Small intestine (tissue), 7 donors: ENCODE measurements at regions not wholly inside any gene's neighbourhood (a gene's known extent, or its start where the extent isn't known, plus 50 kb on each side); places are given as distances from the start of the nearest gene placed in this dataset.

Source experiments
- DNase-seq, 2 donors: peaks; one replicate each; pipeline versions ENCODE4 v3.0.0 to v3.0.0-alpha.2; 2013
- FAIRE-seq: peaks from 2 replicates; lab custom pipeline; 2012; peaks lifted over from hg19 to GRCh38; lab: Jason Lieb, UNC
- H3K27ac ChIP-seq, 3 donors: one replicate each; pipeline ENCODE4 v1.5.1; 2013; ENCODE audit warnings: low read length in 2 of 3, mild to moderate bottlenecking in 2 of 3, control low read depth in 1 of 3, inconsistent platforms in 1 of 3, low read depth in 1 of 3, moderate library complexity in 1 of 3
- H3K27me3 ChIP-seq, 3 donors: one replicate each; pipeline ENCODE4 v1.6.1; 2013; ENCODE audit warnings: low read length in 3 of 3, inconsistent platforms in 1 of 3; ENCODE audit not compliant: control insufficient read depth in 3 of 3, insufficient read depth in 3 of 3
- H3K36me3 ChIP-seq, 3 donors: one replicate each; pipeline ENCODE4 v1.6.1; 2013; ENCODE audit warnings: low read length in 3 of 3, inconsistent platforms in 1 of 3, low read depth in 1 of 3, mild to moderate bottlenecking in 1 of 3, moderate library complexity in 1 of 3; ENCODE audit not compliant: control insufficient read depth in 3 of 3, insufficient read depth in 2 of 3
- H3K4me1 ChIP-seq, 3 donors: one replicate each; pipeline ENCODE4 v1.6.1; 2013; ENCODE audit warnings: low read length in 2 of 3, inconsistent platforms in 1 of 3, low read depth in 1 of 3, mild to moderate bottlenecking in 1 of 3, moderate library complexity in 1 of 3; ENCODE audit not compliant: control insufficient read depth in 3 of 3, insufficient read depth in 2 of 3
- H3K4me3 ChIP-seq, 3 donors: one replicate each; pipeline ENCODE4 v1.5.1; 2013; ENCODE audit warnings: low read length in 3 of 3, control low read depth in 1 of 3, inconsistent platforms in 1 of 3, low read depth in 1 of 3, mild to moderate bottlenecking in 1 of 3, moderate library complexity in 1 of 3
- H3K9me3 ChIP-seq, 2 donors: one replicate each; pipeline ENCODE4 v1.6.1; 2013; ENCODE audit warnings: low read depth in 1 of 2, low read length in 1 of 2; ENCODE audit not compliant: control insufficient read depth in 2 of 2, insufficient read depth in 1 of 2
- WGBS, 3 donors: extraction: QIAGEN DNeasy Blood & Tissue Kit; methylation state at CpG; one replicate each; pipeline ENCODE4 v1.1.7; 2013; 5-methylcytosine and 5-hydroxymethylcytosine counted together
- donor health status: healthy with polysubstance abuse.
- donor health status: control.
- donor health status: control.
- donor health status: Bipolar disorder and iron deficiency.
- donor health status: healthy.

DNA sequence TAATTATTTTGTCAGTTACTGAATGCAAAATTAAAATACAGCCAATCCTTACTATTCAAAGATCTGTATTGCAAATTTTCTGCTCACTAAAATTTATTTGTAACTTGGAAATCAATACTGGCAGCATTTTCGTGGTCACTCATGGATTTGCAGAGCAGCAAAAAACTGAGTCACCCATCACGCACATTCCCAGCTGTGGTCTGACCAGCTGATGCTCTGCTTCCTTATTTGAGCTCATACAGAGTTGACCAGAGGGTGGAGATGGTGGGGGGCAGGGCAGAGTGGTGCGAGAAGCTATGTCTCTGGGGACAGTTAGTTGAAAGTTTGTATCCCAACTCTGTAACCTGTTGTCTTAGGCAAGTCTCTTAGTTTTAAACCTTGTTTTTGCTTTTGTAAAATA lies 214.8 kb downstream of the SPCS3 start:
- FAIRE-seq (no peak), DNase-seq (no peak)
- WGBS, 3 donors = 60 to 64% (median 60%) methylated on average over 3 of the region's 3 CpGs
- no peaks in the 10 kb centered on the region for H3K9me3 ChIP-seq
- no peaks in the 10 kb centered on the region for H3K36me3 ChIP-seq
- no peaks in the 10 kb centered on the region for H3K27me3 ChIP-seq
- H3K27ac ChIP-seq = no peak overlapping the region
- no peaks in the 10 kb centered on the region for H3K4me1 ChIP-seq
- H3K4me3 ChIP-seq = no peak overlapping the region

DNA sequence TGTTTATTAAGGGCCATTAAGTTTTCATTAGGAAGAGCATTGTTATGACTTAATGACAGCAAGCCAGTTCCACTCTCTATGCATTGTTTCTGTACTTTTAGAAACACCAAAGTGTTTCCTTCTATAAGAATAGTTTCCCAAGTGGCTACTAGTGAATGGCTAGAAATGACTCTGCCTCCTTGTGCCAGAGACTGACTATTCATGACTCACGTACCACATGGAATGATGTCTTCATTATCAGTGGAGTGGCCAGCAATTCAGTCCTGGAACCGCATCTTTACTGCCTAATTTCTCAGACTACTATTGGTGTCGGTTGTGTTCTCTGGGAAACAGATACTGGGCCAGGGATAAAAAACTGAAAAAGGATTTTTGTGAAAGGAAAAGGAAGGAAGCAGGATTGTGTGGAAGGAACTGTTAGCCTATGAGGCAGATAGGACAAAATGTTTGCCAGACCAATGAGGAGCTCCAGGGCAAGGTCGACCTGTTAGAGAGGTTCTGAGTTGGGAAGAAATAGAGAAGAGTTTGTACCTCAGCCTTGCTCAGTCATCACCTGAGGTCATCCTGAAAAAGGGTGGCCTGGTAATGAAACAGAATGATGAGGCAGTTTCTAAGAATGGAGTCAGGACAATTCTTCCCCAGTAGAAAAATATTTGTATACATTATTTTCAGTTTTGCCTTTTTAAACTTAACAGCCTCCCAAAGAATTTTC lies 218.6 kb downstream of the SPCS3 start:
- H3K27ac ChIP-seq = no peak overlapping the region
- no peaks in the 10 kb centered on the region for H3K27me3 ChIP-seq
- no peak for FAIRE-seq
- no peaks in the 10 kb centered on the region for H3K9me3 ChIP-seq
- no peak overlapping the region for H3K4me3 ChIP-seq
- no peaks in the 10 kb centered on the region for H3K4me1 ChIP-seq
- DNase-seq = no peak
- 59 to 72% (median 61%) methylated on average over 4 of the region's 4 CpGs for WGBS, 3 donors
- no peaks in the 10 kb centered on the region for H3K36me3 ChIP-seq

DNA sequence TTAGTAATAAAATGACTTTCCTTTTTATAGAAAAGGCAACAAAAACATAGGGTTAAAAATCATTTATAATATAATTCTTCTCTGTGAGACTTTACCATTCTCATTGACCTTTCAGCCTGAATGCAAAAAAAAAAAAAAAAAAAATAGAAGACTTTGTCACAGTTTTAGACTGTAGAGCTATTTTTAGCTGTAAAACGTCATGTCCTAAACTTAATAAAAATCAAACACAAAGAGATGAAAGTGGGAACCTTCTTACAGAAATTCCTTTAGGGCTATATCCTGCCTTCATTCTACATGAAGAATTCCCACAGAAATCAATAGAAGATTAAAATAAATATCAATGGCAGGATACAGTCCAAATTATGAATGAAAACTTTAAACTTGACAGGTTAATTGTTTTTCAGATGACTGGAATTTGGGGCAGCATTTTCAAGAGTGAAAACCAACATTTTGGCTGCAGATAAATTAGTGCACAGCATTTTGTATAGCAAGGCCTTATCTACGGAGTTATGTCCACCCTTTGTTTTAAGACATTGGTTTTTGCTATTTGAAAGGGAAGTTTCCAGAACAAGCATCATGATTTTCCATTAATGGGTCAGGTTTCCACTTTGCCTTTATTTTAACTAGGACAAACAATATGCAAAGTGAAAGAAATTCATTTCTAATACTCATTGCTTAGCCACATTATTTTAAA lies 219.5 kb downstream of the SPCS3 start:
- no peaks in the 10 kb centered on the region for H3K27me3 ChIP-seq
- 43 to 52% (median 47%) methylated on average over 2 of the region's 2 CpGs for WGBS, 3 donors
- FAIRE-seq (no peak), DNase-seq (no peak)
- no peaks in the 10 kb centered on the region for H3K9me3 ChIP-seq
- no peak overlapping the region for H3K4me3 ChIP-seq
- no peaks in the 10 kb centered on the region for H3K4me1 ChIP-seq
- H3K36me3 ChIP-seq = no peaks in the 10 kb centered on the region
- H3K27ac ChIP-seq = no peak overlapping the region

- Histone ChIP-seq H3K4me1 (no peaks in the 10 kb centered on the region), H3K36me3 (no peaks in the 10 kb centered on the region), H3K27ac (no peak overlapping the region), H3K4me3 (no peak overlapping the region), H3K27me3 (no peaks in the 10 kb centered on the region), H3K9me3 (no peaks in the 10 kb centered on the region)
- DNase-seq (no peak), FAIRE-seq (no peak)
Measured at GRCh38 chr4:176539785-176540175, 220.0 kb downstream of the SPCS3 start.

- Histone ChIP-seq H3K4me3 (no peak overlapping the region), H3K27me3 (no peaks in the 10 kb centered on the region), H3K36me3 (no peaks in the 10 kb centered on the region), H3K9me3 (no peaks in the 10 kb centered on the region), H3K4me1 (no peaks in the 10 kb centered on the region), H3K27ac (no peak overlapping the region)
- no peak for FAIRE-seq
- 85 to 88% (median 87%) methylated on average over 2 of the region's 2 CpGs for WGBS, 3 donors
- no peak for DNase-seq
Measured at GRCh38 chr4:176540814-176541213, 221.0 kb downstream of the SPCS3 start.

DNA sequence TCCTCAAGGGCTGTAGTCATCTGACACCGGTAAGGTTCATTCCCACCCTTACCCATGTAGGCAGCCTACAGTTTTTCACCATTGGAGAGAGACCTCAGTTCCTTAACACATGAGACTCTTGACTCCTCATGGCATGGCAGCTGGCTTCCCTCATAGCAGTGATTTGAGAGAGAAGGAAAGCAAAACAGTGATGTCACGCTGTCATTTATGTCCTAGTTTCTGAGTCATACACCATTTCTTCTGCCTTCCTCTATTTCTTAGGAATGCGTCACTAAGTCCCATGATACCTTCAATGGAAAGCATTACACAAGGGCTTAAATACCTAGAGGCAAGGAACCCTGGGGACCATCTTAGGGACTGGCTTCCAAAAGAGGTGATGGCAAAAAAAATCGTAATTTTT lies 226.1 kb downstream of the SPCS3 start:
- Histone ChIP-seq H3K27me3 (no peaks in the 10 kb centered on the region), H3K4me1 (no peaks in the 10 kb centered on the region), H3K9me3 (no peaks in the 10 kb centered on the region), H3K4me3 (no peak overlapping the region), H3K27ac (no peak overlapping the region), H3K36me3 (no peaks in the 10 kb centered on the region)
- DNase-seq = no peak
- 61 to 69% (median 62%) methylated on average over 4 of the region's 4 CpGs for WGBS, 3 donors
- FAIRE-seq = no peak

DNA sequence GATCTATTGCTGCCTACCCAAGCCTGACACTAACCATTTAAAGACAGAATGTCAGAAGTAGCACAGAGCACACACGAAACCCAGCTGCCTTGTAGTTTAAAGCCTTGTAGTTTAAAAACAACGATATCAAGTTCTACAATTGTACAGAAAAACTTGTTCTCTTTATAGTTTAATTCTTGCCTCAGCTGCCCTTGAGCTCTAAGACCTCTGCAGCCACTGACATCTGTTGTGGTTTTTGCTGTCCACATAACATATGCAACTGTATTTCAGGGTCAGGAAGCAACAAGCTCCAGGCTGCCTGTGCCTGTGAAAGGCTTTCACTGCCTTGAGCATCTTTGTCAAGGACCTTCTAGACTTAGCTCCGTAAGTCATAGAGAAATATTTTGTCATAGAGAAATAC lies 227.2 kb downstream of the SPCS3 start:
- no peaks in the 10 kb centered on the region for H3K9me3 ChIP-seq
- H3K4me1 ChIP-seq = no peaks in the 10 kb centered on the region
- no peaks in the 10 kb centered on the region for H3K36me3 ChIP-seq
- no peak overlapping the region for H3K27ac ChIP-seq
- 62 to 75% (median 72%) methylated on average over 3 of the region's 3 CpGs for WGBS, 3 donors
- no peak overlapping the region for H3K4me3 ChIP-seq
- no peak for DNase-seq
- H3K27me3 ChIP-seq = no peaks in the 10 kb centered on the region
- FAIRE-seq = no peak

DNA sequence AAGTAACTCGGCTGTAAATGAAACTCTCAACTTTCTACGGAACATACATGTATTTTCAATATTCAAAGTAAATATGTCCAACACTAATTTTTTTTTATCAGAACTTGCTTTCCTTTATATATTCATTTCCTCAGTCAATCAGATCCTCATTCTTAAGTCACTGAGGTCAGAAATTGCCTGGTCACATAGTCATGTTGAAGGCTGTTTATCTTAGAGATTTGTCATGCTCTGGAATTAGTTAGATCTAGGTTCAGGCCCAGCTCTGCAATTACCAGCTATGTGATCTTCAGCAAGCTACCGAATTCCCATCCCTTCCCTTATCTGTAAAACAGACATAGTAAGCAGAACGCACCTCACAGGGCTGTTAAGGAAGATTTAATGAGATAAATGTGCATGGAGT lies 228.8 kb downstream of the SPCS3 start:
- no peaks in the 10 kb centered on the region for H3K36me3 ChIP-seq
- no peaks in the 10 kb centered on the region for H3K9me3 ChIP-seq
- no peak overlapping the region for H3K4me3 ChIP-seq
- no peak overlapping the region for H3K27ac ChIP-seq
- H3K4me1 ChIP-seq = no peaks in the 10 kb centered on the region
- no peaks in the 10 kb centered on the region for H3K27me3 ChIP-seq
- no peak for FAIRE-seq
- no peak for DNase-seq
- WGBS, 3 donors = 48 to 72% (median 51%) methylated on average over 4 of the region's 4 CpGs
